GM12892 (cell line): ENCODE measurements at regions not wholly inside any gene's neighbourhood (a gene's known extent, or its start where the extent isn't known, plus 50 kb on each side); places are given as distances from the start of the nearest gene placed in this dataset.

Experiments
- POLR2A ChIP-seq: IDR thresholded peaks from 2 replicates; pipeline ENCODE4 v1.6.1; 2011; ENCODE audit warnings: low read depth, low read length, control low read depth
- POLR2AphosphoS5 ChIP-seq: IDR thresholded peaks from 2 replicates; pipeline ENCODE4 v1.6.1; 2011; ENCODE audit warnings: low read depth, low read length, control low read depth
- TAF1 ChIP-seq: IDR thresholded peaks from 2 replicates; pipeline ENCODE4 v1.6.1; 2011; ENCODE audit warnings: low read depth, mild to moderate bottlenecking, control low read depth, low read length, borderline replicate concordance

GRCh38 chr11:112623057-112623456 lies 338.2 kb upstream of the NCAM1 start:
- TF ChIP-seq POLR2AphosphoS5 (no peak), TAF1 (no peak), POLR2A (no peak)
